IPS-15b (cell line): ENCODE measurements at regions not wholly inside any gene's neighbourhood (a gene's known extent, or its start where the extent isn't known, plus 50 kb on each side); places are given as distances from the start of the nearest gene placed in this dataset.

Experiments
- H3K27me3 ChIP-seq: one replicate; pipeline ENCODE4 v1.6.1; 2013; ENCODE audit warnings: low read length; ENCODE audit not compliant: control insufficient read depth, insufficient read depth
- H3K36me3 ChIP-seq: one replicate; pipeline ENCODE4 v1.6.1; 2013; ENCODE audit warnings: low read length; ENCODE audit not compliant: control insufficient read depth, insufficient read depth
- H3K4me1 ChIP-seq: one replicate; pipeline ENCODE4 v1.6.1; 2013; ENCODE audit warnings: mild to moderate bottlenecking, low read length; ENCODE audit not compliant: control insufficient read depth, insufficient read depth
- H3K4me3 ChIP-seq: one replicate; pipeline ENCODE4 v1.5.1; 2013; ENCODE audit warnings: low read depth, low read length
- H3K9ac ChIP-seq: one replicate; pipeline ENCODE4 v1.6.1; 2013; ENCODE audit warnings: low read depth, mild to moderate bottlenecking, low read length
- H3K9me3 ChIP-seq: one replicate; pipeline ENCODE4 v1.6.1; 2013; ENCODE audit warnings: mild to moderate bottlenecking, low read length; ENCODE audit not compliant: control insufficient read depth, insufficient read depth

- Histone ChIP-seq H3K4me3 (no peak overlapping the region), H3K9me3 (no peaks in the 10 kb centered on the region), H3K4me1 (no peaks in the 10 kb centered on the region), H3K27me3 (no peaks in the 10 kb centered on the region), H3K9ac (no peak overlapping the region), H3K36me3 (no peaks in the 10 kb centered on the region)
These were observed 839.9 kb upstream of the RBFOX1 start for GRCh38 chr16:6492742-6493141.

- peaks cover 49% of the 10 kb centered on the region for H3K27me3 ChIP-seq
- no peak overlapping the region for H3K9ac ChIP-seq
- peaks cover 9% of the 10 kb centered on the region for H3K4me1 ChIP-seq
- H3K9me3 ChIP-seq: no peaks in the 10 kb centered on the region
- H3K4me3 ChIP-seq: no peak overlapping the region
- no peaks in the 10 kb centered on the region for H3K36me3 ChIP-seq
These were observed 847.7 kb upstream of the RBFOX1 start for GRCh38 chr16:6484935-6485334.

- H3K4me1 ChIP-seq: peaks cover 9% of the 10 kb centered on the region
- no peaks in the 10 kb centered on the region for H3K9me3 ChIP-seq
- peaks cover 49% of the 10 kb centered on the region for H3K27me3 ChIP-seq
- H3K9ac ChIP-seq: no peak overlapping the region
- H3K4me3 ChIP-seq: peak overlapping the region; percentile 54
- H3K36me3 ChIP-seq: no peaks in the 10 kb centered on the region
These were observed 848.6 kb upstream of the RBFOX1 start for GRCh38 chr16:6484081-6484480.

GRCh38 chr16:6483469-6484033, 849.1 kb upstream of the RBFOX1 start:
- no peaks in the 10 kb centered on the region for H3K9me3 ChIP-seq
- no peaks in the 10 kb centered on the region for H3K36me3 ChIP-seq
- H3K4me3 ChIP-seq: peak overlapping the region; percentile 54
- peaks cover 9% of the 10 kb centered on the region for H3K4me1 ChIP-seq
- H3K27me3 ChIP-seq: peaks cover 49% of the 10 kb centered on the region
- no peak overlapping the region for H3K9ac ChIP-seq

GRCh38 chr16:6482696-6483468, 849.8 kb upstream of the RBFOX1 start:
- H3K9me3 ChIP-seq: no peaks in the 10 kb centered on the region
- H3K27me3 ChIP-seq: peaks cover 49% of the 10 kb centered on the region
- peak overlapping the region; percentile 54 for H3K4me3 ChIP-seq
- no peak overlapping the region for H3K9ac ChIP-seq
- H3K4me1 ChIP-seq: peaks cover 9% of the 10 kb centered on the region
- H3K36me3 ChIP-seq: no peaks in the 10 kb centered on the region

GRCh38 chr16:6481894-6482293, 850.8 kb upstream of the RBFOX1 start:
- Histone ChIP-seq H3K27me3 (peaks cover 49% of the 10 kb centered on the region), H3K36me3 (no peaks in the 10 kb centered on the region), H3K9ac (no peak overlapping the region), H3K4me1 (peaks cover 9% of the 10 kb centered on the region), H3K9me3 (no peaks in the 10 kb centered on the region), H3K4me3 (no peak overlapping the region)

- Histone ChIP-seq H3K36me3 (no peaks in the 10 kb centered on the region), H3K4me1 (no peaks in the 10 kb centered on the region), H3K27me3 (no peaks in the 10 kb centered on the region), H3K9me3 (no peaks in the 10 kb centered on the region), H3K9ac (no peak overlapping the region), H3K4me3 (no peak overlapping the region)
These were observed 878.9 kb upstream of the RBFOX1 start for GRCh38 chr16:6453742-6454141.

- no peaks in the 10 kb centered on the region for H3K4me1 ChIP-seq
- H3K9me3 ChIP-seq: no peaks in the 10 kb centered on the region
- no peaks in the 10 kb centered on the region for H3K36me3 ChIP-seq
- H3K27me3 ChIP-seq: peaks cover 2% of the 10 kb centered on the region
- no peak overlapping the region for H3K9ac ChIP-seq
- no peak overlapping the region for H3K4me3 ChIP-seq
These were observed 885.4 kb upstream of the RBFOX1 start for GRCh38 chr16:6447021-6447790.

GRCh38 chr16:6446370-6446769, 886.3 kb upstream of the RBFOX1 start:
- H3K9me3 ChIP-seq: no peaks in the 10 kb centered on the region
- no peak overlapping the region for H3K9ac ChIP-seq
- H3K27me3 ChIP-seq: peaks cover 2% of the 10 kb centered on the region
- no peaks in the 10 kb centered on the region for H3K4me1 ChIP-seq
- H3K4me3 ChIP-seq: no peak overlapping the region
- H3K36me3 ChIP-seq: no peaks in the 10 kb centered on the region

GRCh38 chr16:6439129-6439528, 893.5 kb upstream of the RBFOX1 start:
- Histone ChIP-seq H3K9me3 (no peaks in the 10 kb centered on the region), H3K4me1 (no peaks in the 10 kb centered on the region), H3K9ac (no peak overlapping the region), H3K36me3 (no peaks in the 10 kb centered on the region), H3K4me3 (no peak overlapping the region), H3K27me3 (peaks cover 2% of the 10 kb centered on the region)

GRCh38 chr16:6428861-6429260, 903.8 kb upstream of the RBFOX1 start:
- no peak overlapping the region for H3K4me3 ChIP-seq

GRCh38 chr16:6427621-6428020, 905.0 kb upstream of the RBFOX1 start:
- no peaks in the 10 kb centered on the region for H3K36me3 ChIP-seq
- H3K27me3 ChIP-seq: no peaks in the 10 kb centered on the region

More at GRCh38 chr16:6428861-6429260, 903.8 kb upstream of the RBFOX1 start:
- Histone ChIP-seq H3K36me3 (no peaks in the 10 kb centered on the region), H3K27me3 (no peaks in the 10 kb centered on the region), H3K9me3 (no peaks in the 10 kb centered on the region), H3K4me1 (peaks cover 2% of the 10 kb centered on the region), H3K9ac (no peak overlapping the region)

More at GRCh38 chr16:6427621-6428020, 905.0 kb upstream of the RBFOX1 start:
- Histone ChIP-seq H3K9ac (no peak overlapping the region), H3K4me3 (no peak overlapping the region), H3K9me3 (no peaks in the 10 kb centered on the region), H3K4me1 (peaks cover 2% of the 10 kb centered on the region)
